ENCODE measurements at regions not wholly inside any gene's neighbourhood (a gene's known extent, or its start where the extent isn't known, plus 50 kb on each side); places are given as distances from the start of the nearest gene placed in this dataset.

GRCh38 chr3:115503394-115503793, 119.9 kb upstream of the GAP43 start:
- TF ChIP-seq GATA2 (IDR thresholded peaks at IDR 0.05; ENCODE audit: low read depth, low read length): no peak
- no peak for TF ChIP-seq GATA3 (IDR thresholded peaks at IDR 0.05; ENCODE audit: low read depth, low read length)

All from SH-SY5Y (cell line).